ENCODE measurements at regions not wholly inside any gene's neighbourhood (a gene's known extent, or its start where the extent isn't known, plus 50 kb on each side); places are given as distances from the start of the nearest gene placed in this dataset.

DNA sequence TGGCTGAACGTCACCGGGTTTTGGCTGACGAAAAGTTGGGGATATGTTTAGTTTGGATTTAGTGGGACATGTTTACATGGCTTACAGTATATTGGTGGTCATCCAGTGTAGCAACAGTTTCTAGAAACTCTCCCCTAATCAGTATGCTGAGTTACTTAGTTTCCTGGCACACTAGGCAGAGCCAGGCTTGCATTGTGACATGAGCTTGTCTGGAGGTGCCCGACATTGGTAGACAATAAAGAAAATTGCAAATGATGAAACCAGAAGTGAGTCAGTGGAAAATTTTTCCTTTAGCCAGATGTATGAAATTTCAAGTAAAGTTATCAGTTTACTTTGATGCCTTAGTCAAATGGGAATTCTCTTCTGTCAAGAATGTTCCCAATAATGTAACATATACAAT, 276.1 kb downstream of the RDH14 start (continued):
- TF ChIP-seq ZNF692 (tag by site-specific recombination; IDR thresholded peaks at IDR 0.05) (no peak), ZNF2 (tag by site-specific recombination; IDR thresholded peaks at IDR 0.05) (no peak), ZBTB49 (tag by site-specific recombination; IDR thresholded peaks at IDR 0.05; ENCODE audit: low read depth) (no peak), ZNF24 (tag by site-specific recombination; IDR thresholded peaks at IDR 0.05) (no peak)

DNA sequence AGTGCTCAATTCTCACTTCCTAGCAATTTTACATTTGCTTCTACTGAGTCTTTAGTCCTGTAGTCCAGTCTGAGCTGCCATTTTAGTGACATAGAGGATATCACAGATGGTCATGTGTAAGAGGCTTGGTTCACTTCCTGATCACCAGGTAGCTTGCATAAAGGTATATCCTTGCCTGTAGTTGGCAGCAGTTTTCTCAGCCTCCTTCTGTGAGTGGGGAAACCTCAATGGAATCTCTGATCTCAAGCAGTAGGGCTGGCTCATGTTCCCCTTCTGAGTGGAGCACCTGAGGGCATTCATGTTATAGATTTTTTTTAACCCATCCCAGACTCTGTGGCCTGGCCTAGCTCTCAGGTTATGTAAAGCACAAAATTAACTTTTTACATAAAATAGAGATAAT, 278.4 kb downstream of the RDH14 start:
- Histone ChIP-seq H3K27ac (ENCODE audit: extremely low read depth, low read depth, low read length) (no peak overlapping the region), H3K4me1 (ENCODE audit: control insufficient read depth, insufficient read depth, low read length) (no peaks in the 10 kb centered on the region), H3K36me3 (ENCODE audit: control insufficient read depth in 2 of 2, insufficient read depth in 1 of 2, low read length in 2 of 2) (no peaks in the 10 kb centered on the region), H3K4me3 (ENCODE audit: low read depth, low read length) (no peak overlapping the region), H3K9me3 (ENCODE audit: control insufficient read depth, insufficient read depth, low read depth, low read length) (no peaks in the 10 kb centered on the region)
- TF ChIP-seq ZNF416 (tag by site-specific recombination; IDR thresholded peaks at IDR 0.05) (no peak), ZNF133 (tag by site-specific recombination; IDR thresholded peaks at IDR 0.05) (no peak), ZNF621 (tag by site-specific recombination; IDR thresholded peaks at IDR 0.05) (no peak), SP3 (tag by site-specific recombination; IDR thresholded peaks at IDR 0.05) (no peak), OSR2 (tag by site-specific recombination; IDR thresholded peaks at IDR 0.05) (no peak), BCL11A (tag by site-specific recombination; IDR thresholded peaks at IDR 0.05; ENCODE audit: low read depth) (no peak), ZNF529 (tag by site-specific recombination; IDR thresholded peaks at IDR 0.05; ENCODE audit: insufficient replicate concordance) (no peak), ATF2 (tag by site-specific recombination; IDR thresholded peaks at IDR 0.05; ENCODE audit: low read depth) (no peak), OVOL3 (tag by site-specific recombination; IDR thresholded peaks at IDR 0.05) (no peak), ZNF677 (tag by site-specific recombination; IDR thresholded peaks at IDR 0.05) (no peak), ZFP41 (tag by site-specific recombination; IDR thresholded peaks at IDR 0.05; ENCODE audit: borderline replicate concordance) (no peak), ZNF132 (tag by site-specific recombination; IDR thresholded peaks at IDR 0.05; ENCODE audit: borderline replicate concordance) (no peak), ZNF341 (tag by site-specific recombination; IDR thresholded peaks at IDR 0.05; ENCODE audit: low read depth) (no peak), ZNF830 (tag by site-specific recombination; IDR thresholded peaks at IDR 0.05; ENCODE audit: low read depth) (no peak), SETDB1 (IDR thresholded peaks at IDR 0.05; ENCODE audit: insufficient read length, low read length) (no peak)
- TF ChIP-seq, protein P1, sequence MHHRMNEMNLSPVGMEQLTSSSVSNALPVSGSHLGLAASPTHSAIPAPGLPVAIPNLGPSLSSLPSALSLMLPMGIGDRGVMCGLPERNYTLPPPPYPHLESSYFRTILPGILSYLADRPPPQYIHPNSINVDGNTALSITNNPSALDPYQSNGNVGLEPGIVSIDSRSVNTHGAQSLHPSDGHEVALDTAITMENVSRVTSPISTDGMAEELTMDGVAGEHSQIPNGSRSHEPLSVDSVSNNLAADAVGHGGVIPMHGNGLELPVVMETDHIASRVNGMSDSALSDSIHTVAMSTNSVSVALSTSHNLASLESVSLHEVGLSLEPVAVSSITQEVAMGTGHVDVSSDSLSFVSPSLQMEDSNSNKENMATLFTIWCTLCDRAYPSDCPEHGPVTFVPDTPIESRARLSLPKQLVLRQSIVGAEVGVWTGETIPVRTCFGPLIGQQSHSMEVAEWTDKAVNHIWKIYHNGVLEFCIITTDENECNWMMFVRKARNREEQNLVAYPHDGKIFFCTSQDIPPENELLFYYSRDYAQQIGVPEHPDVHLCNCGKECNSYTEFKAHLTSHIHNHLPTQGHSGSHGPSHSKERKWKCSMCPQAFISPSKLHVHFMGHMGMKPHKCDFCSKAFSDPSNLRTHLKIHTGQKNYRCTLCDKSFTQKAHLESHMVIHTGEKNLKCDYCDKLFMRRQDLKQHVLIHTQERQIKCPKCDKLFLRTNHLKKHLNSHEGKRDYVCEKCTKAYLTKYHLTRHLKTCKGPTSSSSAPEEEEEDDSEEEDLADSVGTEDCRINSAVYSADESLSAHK (tag by site-specific recombination; IDR thresholded peaks at IDR 0.05): no peak
- TF ChIP-seq, protein P2, sequence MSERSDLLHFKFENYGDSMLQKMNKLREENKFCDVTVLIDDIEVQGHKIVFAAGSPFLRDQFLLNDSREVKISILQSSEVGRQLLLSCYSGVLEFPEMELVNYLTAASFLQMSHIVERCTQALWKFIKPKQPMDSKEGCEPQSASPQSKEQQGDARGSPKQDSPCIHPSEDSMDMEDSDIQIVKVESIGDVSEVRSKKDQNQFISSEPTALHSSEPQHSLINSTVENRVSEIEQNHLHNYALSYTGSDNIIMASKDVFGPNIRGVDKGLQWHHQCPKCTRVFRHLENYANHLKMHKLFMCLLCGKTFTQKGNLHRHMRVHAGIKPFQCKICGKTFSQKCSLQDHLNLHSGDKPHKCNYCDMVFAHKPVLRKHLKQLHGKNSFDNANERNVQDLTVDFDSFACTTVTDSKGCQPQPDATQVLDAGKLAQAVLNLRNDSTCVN (tag by site-specific recombination; optimal IDR thresholded peaks at IDR 0.05): no peak
- TF ChIP-seq, protein P3, sequence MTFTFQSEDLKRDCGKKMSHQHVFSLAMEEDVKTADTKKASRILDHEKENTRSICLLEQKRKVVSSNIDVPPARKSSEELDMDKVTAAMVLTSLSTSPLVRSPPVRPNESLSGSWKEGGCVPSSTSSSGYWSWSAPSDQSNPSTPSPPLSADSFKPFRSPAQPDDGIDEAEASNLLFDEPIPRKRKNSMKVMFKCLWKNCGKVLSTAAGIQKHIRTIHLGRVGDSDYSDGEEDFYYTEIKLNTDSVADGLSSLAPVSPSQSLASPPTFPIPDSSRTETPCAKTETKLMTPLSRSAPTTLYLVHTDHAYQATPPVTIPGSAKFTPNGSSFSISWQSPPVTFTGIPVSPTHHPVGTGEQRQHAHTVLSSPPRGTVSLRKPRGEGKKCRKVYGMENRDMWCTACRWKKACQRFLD (tag by site-specific recombination; IDR thresholded peaks at IDR 0.05): no peak
- ChIA-PET POLR2A (no interaction called here), CTCF (interaction anchor here (0.6 to 0.7 kb wide), 2 partner anchors 34 to 53 kb away, joined by 3 to 5 read pairs; no protein-coding TSS in a partner anchor)

Data from HEK293 (cell line).